ENCODE measurements at regions not wholly inside any gene's neighbourhood (a gene's known extent, or its start where the extent isn't known, plus 50 kb on each side); places are given as distances from the start of the nearest gene placed in this dataset.

DNA sequence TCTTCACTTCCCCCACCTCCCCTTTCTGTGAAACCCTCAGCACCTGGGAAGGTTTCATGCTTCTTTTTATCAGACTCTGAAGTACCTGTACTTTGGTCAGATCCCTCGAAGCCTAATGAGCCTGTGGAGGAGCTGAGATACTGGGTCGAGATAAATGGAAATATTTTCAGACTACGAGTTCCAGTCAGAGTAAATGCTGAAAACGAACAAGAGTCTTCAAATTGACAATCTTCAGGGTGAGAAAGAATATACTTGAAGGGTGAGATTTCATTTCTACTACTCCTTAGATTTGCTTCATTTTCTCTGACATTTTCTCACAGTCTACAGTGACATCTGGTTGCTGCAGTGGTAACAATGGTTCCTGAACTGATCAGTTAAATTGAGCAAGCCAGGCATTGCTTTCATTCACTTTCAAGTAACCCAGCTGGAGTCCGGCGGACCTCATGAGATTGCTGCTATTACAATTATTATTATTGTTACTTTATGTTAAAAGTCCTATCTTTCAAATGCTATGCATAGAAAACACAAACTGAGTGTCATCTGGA, 337.2 kb downstream of the VGLL3 start:
- Histone ChIP-seq H3K4me3 (no peak overlapping the region), H3K9me3 (no peaks in the 10 kb centered on the region), H3K4me1 (no peaks in the 10 kb centered on the region), H3K27me3 (replicated peaks in 1 of 7) (no peaks in the 10 kb centered on the region), H3K36me3 (no peaks in the 10 kb centered on the region), H3K27ac (no peak overlapping the region)
- no peak for TF ChIP-seq POLR2A (IDR thresholded peaks at IDR 0.05)
- TF ChIP-seq POLR2AphosphoS5 (IDR thresholded peaks at IDR 0.05), result no peak
- TF ChIP-seq, protein P1, sequence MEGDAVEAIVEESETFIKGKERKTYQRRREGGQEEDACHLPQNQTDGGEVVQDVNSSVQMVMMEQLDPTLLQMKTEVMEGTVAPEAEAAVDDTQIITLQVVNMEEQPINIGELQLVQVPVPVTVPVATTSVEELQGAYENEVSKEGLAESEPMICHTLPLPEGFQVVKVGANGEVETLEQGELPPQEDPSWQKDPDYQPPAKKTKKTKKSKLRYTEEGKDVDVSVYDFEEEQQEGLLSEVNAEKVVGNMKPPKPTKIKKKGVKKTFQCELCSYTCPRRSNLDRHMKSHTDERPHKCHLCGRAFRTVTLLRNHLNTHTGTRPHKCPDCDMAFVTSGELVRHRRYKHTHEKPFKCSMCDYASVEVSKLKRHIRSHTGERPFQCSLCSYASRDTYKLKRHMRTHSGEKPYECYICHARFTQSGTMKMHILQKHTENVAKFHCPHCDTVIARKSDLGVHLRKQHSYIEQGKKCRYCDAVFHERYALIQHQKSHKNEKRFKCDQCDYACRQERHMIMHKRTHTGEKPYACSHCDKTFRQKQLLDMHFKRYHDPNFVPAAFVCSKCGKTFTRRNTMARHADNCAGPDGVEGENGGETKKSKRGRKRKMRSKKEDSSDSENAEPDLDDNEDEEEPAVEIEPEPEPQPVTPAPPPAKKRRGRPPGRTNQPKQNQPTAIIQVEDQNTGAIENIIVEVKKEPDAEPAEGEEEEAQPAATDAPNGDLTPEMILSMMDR (IDR thresholded peaks at IDR 0.05 in 8 of 11, conservative IDR thresholded peaks at IDR 0.05 in 3 of 11), result no peak
- DNase-seq, result no peak
- WGBS, 5 donors, result 54 to 76% (median 62%) methylated on average over 6 of the region's 6 CpGs
- intact Hi-C loops (cut with DNase I; ENCODE audit: low total_unique reads), result no loop called here

DNA sequence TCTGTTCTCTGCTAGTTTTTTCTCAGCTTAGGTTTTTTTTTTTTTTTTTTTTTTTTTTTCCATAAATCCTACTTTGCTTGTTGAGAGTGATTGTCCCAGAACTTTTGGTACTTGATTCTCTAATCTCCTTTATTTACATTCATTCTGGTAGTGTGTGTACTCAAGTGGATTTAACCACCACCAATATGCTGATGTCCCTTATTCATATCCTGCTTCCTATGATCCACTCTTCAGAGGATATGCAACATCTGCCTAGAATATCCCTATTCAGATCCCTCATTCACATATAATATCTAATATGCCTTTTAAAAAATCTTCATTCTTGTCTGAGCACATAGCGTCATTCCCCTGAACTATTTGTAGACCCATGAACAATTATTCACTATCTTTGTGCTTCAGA, 342.9 kb downstream of the VGLL3 start:
- Histone ChIP-seq H3K4me1 (no peaks in the 10 kb centered on the region), H3K4me3 (no peak overlapping the region), H3K36me3 (no peaks in the 10 kb centered on the region), H3K27me3 (replicated peaks in 1 of 7) (no peaks in the 10 kb centered on the region), H3K9me3 (no peaks in the 10 kb centered on the region), H3K27ac (no peak overlapping the region)
- intact Hi-C loops (cut with DNase I; ENCODE audit: low total_unique reads), result no loop called here
- 87 to 92% (median 89%) methylated on average over 1 of the region's 1 CpG for WGBS, 5 donors
- TF ChIP-seq, protein P1 (IDR thresholded peaks at IDR 0.05 in 8 of 11, conservative IDR thresholded peaks at IDR 0.05 in 3 of 11), result no peak
- TF ChIP-seq POLR2A (IDR thresholded peaks at IDR 0.05) (no peak), POLR2AphosphoS5 (IDR thresholded peaks at IDR 0.05) (no peak)
- no peak for DNase-seq

DNA sequence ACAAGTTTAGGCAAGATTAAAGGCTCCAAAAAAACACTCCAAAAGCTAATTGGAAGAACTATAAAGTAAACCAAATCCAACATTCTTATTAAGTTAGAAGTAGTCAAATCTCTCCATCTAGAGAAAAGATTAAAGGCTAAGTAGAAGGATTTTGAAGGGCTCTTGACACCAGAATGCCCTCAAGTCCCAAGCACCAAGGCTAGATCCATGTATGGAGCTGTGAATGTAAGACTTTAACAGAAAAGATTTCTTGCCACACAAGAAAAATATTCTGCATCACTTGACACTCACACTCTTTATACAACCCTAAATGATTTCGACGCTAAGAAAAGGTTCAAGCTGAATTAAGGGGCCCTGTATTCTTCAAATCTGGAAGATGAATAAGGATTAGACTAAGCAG, 345.2 kb downstream of the VGLL3 start:
- Histone ChIP-seq H3K9me3 (no peaks in the 10 kb centered on the region), H3K36me3 (no peaks in the 10 kb centered on the region), H3K4me3 (no peak overlapping the region), H3K27ac (no peak overlapping the region), H3K27me3 (replicated peaks in 1 of 7) (no peaks in the 10 kb centered on the region), H3K4me1 (no peaks in the 10 kb centered on the region)
- TF ChIP-seq POLR2AphosphoS5 (IDR thresholded peaks at IDR 0.05) (no peak), POLR2A (IDR thresholded peaks at IDR 0.05) (no peak)
- TF ChIP-seq, protein P1 (IDR thresholded peaks at IDR 0.05 in 8 of 11, conservative IDR thresholded peaks at IDR 0.05 in 3 of 11), result no peak
- intact Hi-C loops (cut with DNase I; ENCODE audit: low total_unique reads), result no loop called here
- DNase-seq, result no peak
- 78 to 86% (median 82%) methylated on average over 2 of the region's 2 CpGs for WGBS, 5 donors

DNA sequence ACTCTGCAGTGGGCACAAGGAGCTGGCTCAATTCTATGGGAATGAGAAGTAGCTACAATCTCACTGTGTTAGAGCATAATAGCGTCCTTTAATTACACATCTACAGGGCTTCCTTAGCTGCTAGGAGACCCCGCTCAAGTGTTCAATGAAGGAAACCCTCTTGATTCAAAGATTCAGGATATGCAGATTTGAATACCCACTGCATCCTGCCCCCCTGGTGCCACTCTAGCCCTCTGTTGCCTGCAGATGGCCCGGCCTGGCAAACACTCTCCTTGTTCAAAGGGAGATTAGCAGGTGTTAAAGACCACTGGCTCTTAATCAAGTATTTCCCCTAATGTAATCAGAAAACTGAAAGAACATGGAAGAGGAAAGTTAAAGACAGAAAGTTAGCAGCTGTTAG, 356.6 kb downstream of the VGLL3 start:
- TF ChIP-seq, protein P1 (IDR thresholded peaks at IDR 0.05 in 8 of 11, conservative IDR thresholded peaks at IDR 0.05 in 3 of 11), result no peak
- TF ChIP-seq POLR2AphosphoS5 (IDR thresholded peaks at IDR 0.05) (no peak), POLR2A (IDR thresholded peaks at IDR 0.05) (no peak)
- H3K4me1 ChIP-seq, result no peaks in the 10 kb centered on the region
- WGBS, 5 donors, result 64 to 86% (median 72%) methylated on average over 3 of the region's 3 CpGs
- no peaks in the 10 kb centered on the region for H3K36me3 ChIP-seq
- DNase-seq, result no peak
- intact Hi-C loops (cut with DNase I; ENCODE audit: low total_unique reads), result no loop called here
- peaks cover 0 to 13% (median 6%) of the 10 kb centered on the region in 8 donors for H3K9me3 ChIP-seq
- no peak overlapping the region for H3K27ac ChIP-seq
- no peaks in the 10 kb centered on the region for H3K27me3 ChIP-seq (replicated peaks in 1 of 7)
- H3K4me3 ChIP-seq, result no peak overlapping the region
